Osteoblast (primary cell): ENCODE measurements at regions not wholly inside any gene's neighbourhood (a gene's known extent, or its start where the extent isn't known, plus 50 kb on each side); places are given as distances from the start of the nearest gene placed in this dataset.
A peak's percentile ranks its signal among the peaks of the same experiment; 100 is the strongest.

Experiments
- DNase-seq: peaks from one replicate; pipeline ENCODE4 v3.0.0; 2011; ENCODE audit warnings: low spot score, mixed read lengths; ENCODE audit not compliant: insufficient read length; ENCODE audit errors: missing footprints
- H2AFZ ChIP-seq: 2 replicates; pipeline ENCODE4 v1.6.0; 2011; ENCODE audit warnings: mild to moderate bottlenecking, low read length
- H3K27ac ChIP-seq: 2 replicates; pipeline ENCODE4 v1.5.1; 2011; ENCODE audit warnings: mild to moderate bottlenecking, low read depth, low read length, moderate library complexity
- H3K27me3 ChIP-seq: 2 replicates; pipeline ENCODE4 v1.6.0; 2012; ENCODE audit warnings: mild to moderate bottlenecking, control low read depth, inconsistent platforms, low read length, moderate library complexity; ENCODE audit not compliant: insufficient read depth
- H3K36me3 ChIP-seq: 2 replicates; pipeline ENCODE4 v1.5.1; 2011; ENCODE audit warnings: mild to moderate bottlenecking, low read length, control low read depth, moderate library complexity; ENCODE audit not compliant: insufficient read depth
- H3K4me1 ChIP-seq: 2 replicates; pipeline ENCODE4 v1.5.1; 2011; ENCODE audit warnings: mild to moderate bottlenecking, low read length, control low read depth, moderate library complexity; ENCODE audit not compliant: insufficient read depth
- H3K4me2 ChIP-seq: 2 replicates; pipeline ENCODE4 v1.6.0; 2011; ENCODE audit warnings: mild to moderate bottlenecking, low read length; ENCODE audit not compliant: insufficient read depth
- H3K4me3 ChIP-seq: fragments of 200-600 bp; sonication (generic); 3 replicates; pipeline ENCODE4 v1.5.1; 2012; ENCODE audit warnings: mild to moderate bottlenecking, low read length, inconsistent platforms; ENCODE audit not compliant: insufficient read depth
- H3K79me2 ChIP-seq: 2 replicates; pipeline ENCODE4 v1.6.0; 2012; ENCODE audit warnings: mild to moderate bottlenecking, low read length, control low read depth, inconsistent platforms; ENCODE audit not compliant: insufficient read depth
- H3K9me3 ChIP-seq: 2 replicates; pipeline ENCODE4 v1.5.1; 2011; ENCODE audit warnings: low read depth, low read length, control low read depth
- H4K20me1 ChIP-seq: 2 replicates; pipeline ENCODE4 v1.6.0; 2012; ENCODE audit warnings: mild to moderate bottlenecking, low read length, control low read depth; ENCODE audit not compliant: insufficient read depth
- TF ChIP-seq, protein P1 (sequence below): IDR thresholded peaks from 2 replicates; pipeline ENCODE4 v1.5.1; 2011; ENCODE audit warnings: mild to moderate bottlenecking, low read depth, low read length, moderate library complexity; ENCODE audit errors: extremely low read depth

DNA sequence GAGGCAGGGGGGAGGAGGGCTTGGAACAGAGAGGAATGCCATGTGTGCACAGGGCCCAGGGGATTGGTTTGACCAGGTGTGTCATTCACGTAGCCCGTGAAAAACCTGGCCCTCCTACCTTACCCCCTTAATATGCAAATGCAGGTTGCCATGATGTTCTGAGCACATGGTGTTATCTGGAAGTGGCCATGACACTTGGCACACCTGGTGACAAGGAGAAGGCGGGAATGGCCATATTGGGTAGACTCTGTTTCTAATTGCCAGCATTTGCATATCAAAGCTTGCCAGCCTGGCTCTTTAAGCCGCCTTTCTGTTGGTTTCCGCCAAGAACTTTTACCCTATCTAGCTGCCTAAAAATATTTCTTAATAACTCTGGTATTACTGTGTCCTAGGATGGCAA, 202.1 kb upstream of the DPH6 start:
- Histone ChIP-seq H3K79me2 (no peaks in the 10 kb centered on the region), H2AFZ (no peak overlapping the region), H3K27me3 (no peaks in the 10 kb centered on the region), H3K36me3 (no peaks in the 10 kb centered on the region), H3K9me3 (no peaks in the 10 kb centered on the region), H3K27ac (no peak overlapping the region), H3K4me3 (no peak overlapping the region), H3K4me1 (peaks cover 3% of the 10 kb centered on the region), H3K4me2 (no peak overlapping the region), H4K20me1 (no peaks in the 10 kb centered on the region)
- TF ChIP-seq, protein P1, sequence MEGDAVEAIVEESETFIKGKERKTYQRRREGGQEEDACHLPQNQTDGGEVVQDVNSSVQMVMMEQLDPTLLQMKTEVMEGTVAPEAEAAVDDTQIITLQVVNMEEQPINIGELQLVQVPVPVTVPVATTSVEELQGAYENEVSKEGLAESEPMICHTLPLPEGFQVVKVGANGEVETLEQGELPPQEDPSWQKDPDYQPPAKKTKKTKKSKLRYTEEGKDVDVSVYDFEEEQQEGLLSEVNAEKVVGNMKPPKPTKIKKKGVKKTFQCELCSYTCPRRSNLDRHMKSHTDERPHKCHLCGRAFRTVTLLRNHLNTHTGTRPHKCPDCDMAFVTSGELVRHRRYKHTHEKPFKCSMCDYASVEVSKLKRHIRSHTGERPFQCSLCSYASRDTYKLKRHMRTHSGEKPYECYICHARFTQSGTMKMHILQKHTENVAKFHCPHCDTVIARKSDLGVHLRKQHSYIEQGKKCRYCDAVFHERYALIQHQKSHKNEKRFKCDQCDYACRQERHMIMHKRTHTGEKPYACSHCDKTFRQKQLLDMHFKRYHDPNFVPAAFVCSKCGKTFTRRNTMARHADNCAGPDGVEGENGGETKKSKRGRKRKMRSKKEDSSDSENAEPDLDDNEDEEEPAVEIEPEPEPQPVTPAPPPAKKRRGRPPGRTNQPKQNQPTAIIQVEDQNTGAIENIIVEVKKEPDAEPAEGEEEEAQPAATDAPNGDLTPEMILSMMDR, result no peak
- no peak for DNase-seq

DNA sequence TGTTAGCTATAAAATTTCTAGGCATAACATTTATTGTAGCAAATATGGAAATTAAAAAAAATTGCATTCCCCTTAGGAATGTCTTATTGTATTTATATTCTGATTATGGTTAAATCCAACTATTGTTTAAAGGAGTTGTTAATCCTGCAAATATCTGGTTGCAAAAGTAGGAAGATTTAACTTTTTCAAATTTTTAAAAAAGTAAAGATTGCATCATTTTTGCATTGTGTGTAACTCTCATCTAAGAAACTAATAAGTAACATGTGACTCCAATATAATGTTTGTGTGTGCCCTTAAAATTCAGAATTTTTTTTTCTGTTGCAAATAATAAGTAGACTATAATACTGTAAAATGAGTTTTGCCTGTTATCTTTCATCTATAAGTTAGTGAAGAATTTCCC, 204.1 kb upstream of the DPH6 start:
- H4K20me1 ChIP-seq, result no peaks in the 10 kb centered on the region
- TF ChIP-seq, protein P1, result no peak
- H3K36me3 ChIP-seq, result no peaks in the 10 kb centered on the region
- H3K4me3 ChIP-seq, result no peak overlapping the region
- H3K79me2 ChIP-seq, result no peaks in the 10 kb centered on the region
- H3K4me1 ChIP-seq, result peaks cover 3% of the 10 kb centered on the region
- no peak for DNase-seq
- H3K4me2 ChIP-seq, result no peak overlapping the region
- H3K9me3 ChIP-seq, result no peaks in the 10 kb centered on the region
- no peak overlapping the region for H3K27ac ChIP-seq
- no peaks in the 10 kb centered on the region for H3K27me3 ChIP-seq
- H2AFZ ChIP-seq, result no peak overlapping the region

DNA sequence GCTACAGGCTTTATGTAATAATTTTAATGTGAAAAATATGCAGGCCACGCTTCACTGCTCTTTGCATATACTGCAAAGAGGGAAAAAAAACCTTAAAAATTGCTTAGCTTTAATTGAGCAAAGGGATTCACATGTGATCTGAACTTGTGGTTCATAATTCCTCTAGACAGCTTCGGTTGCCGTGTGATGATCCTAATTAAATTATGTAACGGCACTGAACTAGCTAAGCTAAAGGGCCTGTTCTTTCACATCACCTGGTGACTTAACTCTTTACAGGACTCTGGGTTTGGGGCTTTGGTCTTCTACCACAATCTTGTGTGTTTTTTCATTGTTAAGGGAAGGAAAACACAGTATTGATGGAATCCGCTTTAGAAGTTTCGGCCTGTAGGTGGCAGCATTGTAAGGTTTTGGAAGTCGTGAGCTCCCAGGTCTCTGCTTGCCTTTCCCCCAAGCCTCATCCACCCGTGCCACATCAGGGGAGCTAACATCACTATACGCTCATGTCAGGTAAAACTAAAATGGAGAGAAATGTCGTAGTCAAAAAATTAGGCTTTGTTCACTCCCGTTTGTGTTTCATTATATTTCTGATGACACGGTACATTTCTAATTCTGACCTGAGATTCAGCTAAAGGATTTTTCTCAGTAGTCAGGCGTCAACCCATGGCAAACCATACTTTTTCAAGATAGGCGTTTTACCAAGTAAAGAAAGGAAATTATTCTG, 205.6 kb upstream of the DPH6 start:
- Histone ChIP-seq H3K9me3 (no peaks in the 10 kb centered on the region), H4K20me1 (no peaks in the 10 kb centered on the region), H3K4me1 (peaks cover 3% of the 10 kb centered on the region), H3K4me2 (peak overlapping the region; percentile 66), H3K27ac (no peak overlapping the region), H3K27me3 (no peaks in the 10 kb centered on the region), H3K79me2 (no peaks in the 10 kb centered on the region), H3K36me3 (no peaks in the 10 kb centered on the region), H3K4me3 (peak overlapping the region; percentile 40), H2AFZ (peak overlapping the region; percentile 82)
- TF ChIP-seq, protein P1, result peak; percentile 87
- DNase-seq, result no peak

DNA sequence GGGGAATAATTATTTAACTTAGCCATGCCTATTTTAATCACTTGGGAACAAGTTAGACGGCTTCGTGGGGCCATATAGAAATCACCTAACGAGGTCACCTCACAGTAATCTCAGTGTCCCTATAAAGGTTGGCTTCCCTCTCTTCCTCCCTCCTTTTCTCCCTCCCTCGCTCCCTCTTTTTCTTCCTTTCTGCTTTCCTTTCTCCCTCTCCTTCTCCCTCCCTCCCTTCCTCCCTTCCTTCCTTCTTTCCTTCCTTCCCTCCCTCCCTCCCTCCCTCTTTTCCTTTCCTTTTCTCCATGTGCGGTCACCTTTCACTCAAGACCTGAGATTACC, 206.1 kb upstream of the DPH6 start:
- Histone ChIP-seq H2AFZ (no peak overlapping the region), H3K27ac (no peak overlapping the region)
- TF ChIP-seq, protein P1, result no peak

More for the DNA sequence above, 206.1 kb upstream of the DPH6 start:
- H3K4me1 ChIP-seq, result peaks cover 3% of the 10 kb centered on the region
- no peak overlapping the region for H3K4me3 ChIP-seq
- no peaks in the 10 kb centered on the region for H3K36me3 ChIP-seq
- H3K27me3 ChIP-seq, result no peaks in the 10 kb centered on the region
- H3K79me2 ChIP-seq, result no peaks in the 10 kb centered on the region
- no peak overlapping the region for H3K4me2 ChIP-seq
- no peaks in the 10 kb centered on the region for H4K20me1 ChIP-seq
- no peaks in the 10 kb centered on the region for H3K9me3 ChIP-seq
- no peak for DNase-seq
